H1 (cell line): ENCODE measurements at regions not wholly inside any gene's neighbourhood (a gene's known extent, or its start where the extent isn't known, plus 50 kb on each side); places are given as distances from the start of the nearest gene placed in this dataset.

ENCODE experiments used
- CTCF ChIA-PET: fragments of 300-600 bp; sonication (Branson Sonifier 250); formaldehyde crosslinking; loops from one replicate; lab custom pipeline; 2021; ENCODE audit not compliant: partially characterized antibody; lab: Charles Lee
- POLR2A ChIA-PET: fragments of 300-600 bp; sonication (Branson Sonifier 250); formaldehyde crosslinking; loops from one replicate; lab custom pipeline; 2021; ENCODE audit warnings: inconsistent platforms; ENCODE audit not compliant: partially characterized antibody; lab: Charles Lee
- DNase-seq, 2 experiments: peaks; one replicate each; pipeline versions ENCODE4 v3.0.0 to v3.0.0-alpha.2; 2010 to 2022; ENCODE audit warnings: low spot score in 2 of 2, low read depth in 1 of 2, mixed read lengths in 1 of 2
- FAIRE-seq: peaks from 2 replicates; lab custom pipeline; 2011; peaks lifted over from hg19 to GRCh38; lab: Jason Lieb, UNC
- H2AFZ ChIP-seq: 2 replicates; pipeline ENCODE4 v1.8.1; 2012; ENCODE audit warnings: low read length, inconsistent platforms
- H2AK5ac ChIP-seq: 2 replicates; pipeline ENCODE4 v1.6.1; 2013; ENCODE audit warnings: low read depth, low read length
- H2BK120ac ChIP-seq: replicated peaks from 2 replicates; pipeline ENCODE3; 2013; ENCODE audit warnings: low read depth, low read length, inconsistent platforms
- H2BK12ac ChIP-seq: 2 replicates; pipeline ENCODE4 v1.6.1; 2013; ENCODE audit warnings: low read depth, low read length
- H2BK15ac ChIP-seq: 2 replicates; pipeline ENCODE4 v1.6.1; 2013; ENCODE audit warnings: low read length
- H2BK20ac ChIP-seq: 2 replicates; pipeline ENCODE4 v1.6.1; 2013; ENCODE audit warnings: low read length
- H2BK5ac ChIP-seq: 2 replicates; pipeline ENCODE4 v1.6.1; 2013; ENCODE audit warnings: low read depth, low read length
- H3K14ac ChIP-seq: 2 replicates; pipeline ENCODE4 v1.6.1; 2013; ENCODE audit warnings: inconsistent platforms; ENCODE audit not compliant: insufficient read length
- H3K18ac ChIP-seq: 2 replicates; pipeline ENCODE4 v1.6.1; 2013; ENCODE audit warnings: low read length; ENCODE audit errors: extremely low read depth
- H3K23ac ChIP-seq: 2 replicates; pipeline ENCODE4 v1.6.1; 2013; ENCODE audit warnings: inconsistent platforms; ENCODE audit not compliant: insufficient read length
- H3K23me2 ChIP-seq: 2 replicates; pipeline ENCODE4 v1.6.1; 2013; ENCODE audit warnings: low read depth, low read length
- H3K27ac ChIP-seq: 2 replicates; pipeline ENCODE4 v1.6.1; 2011; ENCODE audit warnings: low read depth, low read length, inconsistent platforms
- H3K27me3 ChIP-seq, 4 experiments: replicated peaks in 1 of 4; 1 replicate in 1 of 4; 2 replicates in 3 of 4; pipeline versions ENCODE4 v1.6.1 to v1.8.1; 2011 to 2013; ENCODE audit warnings: low read length in 3 of 4, mild to moderate bottlenecking in 3 of 4, inconsistent platforms in 2 of 4, mixed read lengths in 2 of 4, moderate library complexity in 1 of 4; ENCODE audit not compliant: control insufficient read depth in 3 of 4, insufficient read depth in 3 of 4; ENCODE audit errors: extremely low read depth in 1 of 4
- H3K36me3 ChIP-seq, 4 experiments: 2 replicates each; pipeline versions ENCODE4 v1.6.1 to v1.8.1; 2011 to 2013; ENCODE audit warnings: mild to moderate bottlenecking in 4 of 4, low read length in 3 of 4, moderate library complexity in 2 of 4, control low read depth in 1 of 4, inconsistent platforms in 1 of 4; ENCODE audit not compliant: insufficient read depth in 4 of 4, control insufficient read depth in 2 of 4
- H3K4ac ChIP-seq: replicated peaks from 2 replicates; pipeline ENCODE3; 2013; ENCODE audit warnings: low read length, low read depth, mixed read lengths, inconsistent platforms; ENCODE audit not compliant: insufficient read length
- H3K4me1 ChIP-seq, 4 experiments: replicated peaks in 1 of 4; 1 replicate in 1 of 4; 2 replicates in 3 of 4; pipeline versions ENCODE4 v1.6.1 to v1.8.1; 2011 to 2013; ENCODE audit warnings: low read length in 3 of 4, inconsistent platforms in 2 of 4, mixed read lengths in 1 of 4; ENCODE audit not compliant: insufficient read depth in 4 of 4, control insufficient read depth in 3 of 4
- H3K4me2 ChIP-seq, 2 experiments: 2 replicates each; pipeline versions ENCODE4 v1.6.1 to v1.8.1; 2011 to 2013; ENCODE audit warnings: low read depth in 2 of 2, low read length in 2 of 2, control low read depth in 1 of 2, inconsistent platforms in 1 of 2, mild to moderate bottlenecking in 1 of 2; ENCODE audit not compliant: insufficient read depth in 1 of 2
- H3K4me3 ChIP-seq, 4 experiments: fragments of 200-600, 300-600 bp in 1 of 4; sonication (generic), shearing (Covaris generic), sonication (Bioruptor Twin) in 1 of 4; 2 replicates each; pipeline versions ENCODE4 v1.5.1 to v1.8.1; 2011 to 2016; ENCODE audit warnings: low read length in 4 of 4, low read depth in 3 of 4, control low read depth in 2 of 4, inconsistent platforms in 2 of 4, mild to moderate bottlenecking in 2 of 4, mixed read lengths in 1 of 4, moderate library complexity in 1 of 4; ENCODE audit not compliant: insufficient read depth in 2 of 4; ENCODE audit errors: extremely low read depth in 1 of 4
- H3K56ac ChIP-seq: replicated peaks from 2 replicates; pipeline ENCODE3; 2013; ENCODE audit warnings: low read depth, mild to moderate bottlenecking, mixed read lengths, low read length, inconsistent platforms; ENCODE audit not compliant: insufficient read length
- H3K79me1 ChIP-seq: 2 replicates; pipeline ENCODE4 v1.6.1; 2013; ENCODE audit warnings: low read depth, low read length, control low read depth
- H3K79me2 ChIP-seq, 2 experiments: 2 replicates each; pipeline versions ENCODE4 v1.6.1 to v1.8.1; 2012 to 2013; ENCODE audit warnings: low read length in 2 of 2, mild to moderate bottlenecking in 2 of 2, inconsistent platforms in 1 of 2; ENCODE audit not compliant: insufficient read depth in 2 of 2, control insufficient read depth in 1 of 2
- H3K9ac ChIP-seq, 4 experiments: replicated peaks in 1 of 4; 1 replicate in 1 of 4; 2 replicates in 3 of 4; pipeline versions ENCODE4 v1.6.1 to v1.8.1; 2011 to 2013; ENCODE audit warnings: low read depth in 3 of 4, low read length in 3 of 4, control low read depth in 2 of 4, mild to moderate bottlenecking in 2 of 4, moderate library complexity in 2 of 4, inconsistent platforms in 1 of 4; ENCODE audit errors: extremely low read depth in 1 of 4
- H3K9me3 ChIP-seq, 2 experiments: 2 replicates each; pipeline versions ENCODE4 v1.6.1 to v1.8.1; 2012 to 2013; ENCODE audit warnings: mild to moderate bottlenecking in 2 of 2, moderate library complexity in 2 of 2, control low read depth in 1 of 2, inconsistent platforms in 1 of 2, low read depth in 1 of 2, low read length in 1 of 2, mixed read lengths in 1 of 2; ENCODE audit not compliant: insufficient read depth in 2 of 2
- H4K20me1 ChIP-seq, 2 experiments: replicated peaks in 1 of 2; 2 replicates each; pipeline versions ENCODE3 to v1.8.1; 2011 to 2013; ENCODE audit warnings: inconsistent platforms in 2 of 2, low read length in 2 of 2, mild to moderate bottlenecking in 1 of 2; ENCODE audit not compliant: insufficient read depth in 2 of 2, control insufficient read depth in 1 of 2
- H4K5ac ChIP-seq: 2 replicates; pipeline ENCODE4 v1.6.1; 2013; ENCODE audit warnings: low read length, low read depth, mixed read lengths, inconsistent platforms; ENCODE audit not compliant: insufficient read length
- H4K8ac ChIP-seq: 2 replicates; pipeline ENCODE4 v1.8.0; 2013; ENCODE audit warnings: mild to moderate bottlenecking, moderate library complexity, low read length, inconsistent platforms; ENCODE audit not compliant: insufficient read depth; ENCODE audit errors: extremely low read depth
- H4K91ac ChIP-seq: replicated peaks from 2 replicates; pipeline ENCODE3; 2013; ENCODE audit warnings: low read length, mixed read lengths, inconsistent platforms; ENCODE audit not compliant: insufficient read length
- BACH1 ChIP-seq: IDR thresholded peaks from 2 replicates; pipeline ENCODE4 v1.6.1; 2012; ENCODE audit warnings: low read length, improper control_type of control experiment
- BCL11A ChIP-seq, 2 experiments: IDR thresholded peaks; one replicate each; pipeline ENCODE4 v1.6.1; 2011; ENCODE audit warnings: low read depth in 2 of 2, low read length in 2 of 2, mild to moderate bottlenecking in 2 of 2
- POLR2A ChIP-seq, 2 experiments: IDR thresholded peaks; 1 replicate in 1 of 2; 2 replicates in 1 of 2; pipeline ENCODE4 v1.6.1; 2011; ENCODE audit warnings: low read depth in 2 of 2, low read length in 2 of 2, mild to moderate bottlenecking in 2 of 2; ENCODE audit errors: control extremely low read depth in 1 of 2
- POU5F1 ChIP-seq: IDR thresholded peaks from 2 replicates; pipeline ENCODE4 v1.6.1; 2011; ENCODE audit warnings: low read depth, mild to moderate bottlenecking, low read length, moderate library complexity
- RBBP5 ChIP-seq: IDR thresholded peaks from 2 replicates; pipeline ENCODE4 v1.7.1; 2012; ENCODE audit warnings: low read depth, mild to moderate bottlenecking, inconsistent platforms, low read length, moderate library complexity, borderline replicate concordance
- WGBS, 2 experiments: shearing (Covaris generic) in 1 of 2; methylation state at CpG; one replicate each; pipeline versions ENCODE4 v1.1.6 to v1.1.7; 2013 to 2015; ENCODE audit warnings: low lambda C conversion rate in 2 of 2, mixed read lengths in 2 of 2, inconsistent platforms in 1 of 2, low coverage in 1 of 2, missing lambda C conversion rate in 1 of 2; ENCODE audit not compliant: insufficient replicate concordance in 2 of 2, insufficient coverage in 1 of 2, insufficient read length in 1 of 2; ENCODE audit errors: extremely low coverage in 1 of 2, missing lambda C conversion rate in 1 of 2; 5-methylcytosine and 5-hydroxymethylcytosine counted together

DNA sequence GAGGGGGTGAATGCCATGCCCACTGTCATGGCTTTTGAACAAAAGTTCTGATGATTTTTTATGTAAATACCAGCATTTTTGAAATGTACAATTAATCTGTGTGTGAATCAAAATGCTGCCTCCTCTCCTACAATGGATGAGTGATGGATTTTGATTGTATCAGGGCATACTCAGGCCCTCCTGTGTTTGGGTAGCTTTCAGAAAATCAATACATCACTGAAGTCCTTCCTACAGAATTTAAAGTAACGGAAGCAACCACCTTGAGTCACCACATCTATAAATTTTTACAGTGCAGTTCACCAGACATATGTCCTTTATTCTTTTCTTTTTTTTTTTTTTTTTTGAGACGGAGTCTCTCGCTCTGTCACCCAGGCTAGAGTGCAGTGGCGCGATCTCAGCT is 867.3 kb downstream of the EPHA4 start:
- H2AFZ ChIP-seq: no peak overlapping the region
- no peaks in the 10 kb centered on the region for H3K36me3 ChIP-seq
- no peak overlapping the region for H3K27ac ChIP-seq
- H3K4me1 ChIP-seq: no peaks in the 10 kb centered on the region
- H3K4ac ChIP-seq: no peak overlapping the region
- DNase-seq (no peak), FAIRE-seq (no peak)
- no peak overlapping the region for H3K23ac ChIP-seq
- no peak overlapping the region for H3K4me3 ChIP-seq
- H3K23me2 ChIP-seq: no peaks in the 10 kb centered on the region
- no peak overlapping the region for H3K4me2 ChIP-seq
- H3K18ac ChIP-seq: no peak overlapping the region
- H2BK120ac ChIP-seq: no peak overlapping the region
- POLR2A ChIA-PET: no interaction called here
- no peaks in the 10 kb centered on the region for H4K20me1 ChIP-seq
- no peak overlapping the region for H4K91ac ChIP-seq
- no peak overlapping the region for H3K14ac ChIP-seq
- H2AK5ac ChIP-seq: no peak overlapping the region
- H2BK20ac ChIP-seq: no peak overlapping the region
- H4K8ac ChIP-seq: no peak overlapping the region
- no peak overlapping the region for H2BK15ac ChIP-seq
- no peak overlapping the region for H3K9ac ChIP-seq
- H4K5ac ChIP-seq: no peak overlapping the region
- TF ChIP-seq BCL11A (IDR thresholded peaks at IDR 0.05; ENCODE audit: low read depth in 2 of 2, low read length in 2 of 2) (no peak), POU5F1 (no peak), POLR2A (IDR thresholded peaks at IDR 0.05; ENCODE audit: control extremely low read depth in 1 of 2, low read depth in 2 of 2, low read length in 2 of 2) (no peak), BACH1 (no peak), RBBP5 (no peak)
- CTCF ChIA-PET: interaction anchor here (0.6 kb wide), 1 partner anchor 19 kb away, joined by 3 read pairs; no protein-coding TSS in a partner anchor
- H3K79me1 ChIP-seq: no peaks in the 10 kb centered on the region
- H3K27me3 ChIP-seq: no peaks in the 10 kb centered on the region
- no peak overlapping the region for H2BK5ac ChIP-seq
- H3K9me3 ChIP-seq: 0 out of 4 replicates have a peak, but pooled peaks cover 0 to 8% of the 10 kb centered on the region in 2 experiments
- H2BK12ac ChIP-seq: no peak overlapping the region
- H3K79me2 ChIP-seq: no peaks in the 10 kb centered on the region
- 100% methylated on average over 1 of the region's 5 CpGs; no CpG with 5 or more reads in 1 of the 2 experiments for WGBS, 2 experiments
- no peak overlapping the region for H3K56ac ChIP-seq
